C1 segment of cervical spinal cord (tissue), 14 donors: ENCODE measurements at regions not wholly inside any gene's neighbourhood (a gene's known extent, or its start where the extent isn't known, plus 50 kb on each side); places are given as distances from the start of the nearest gene placed in this dataset.

Experiments used
- DNase-seq, 14 donors: peaks; one replicate each; lab custom pipeline; 2025; lab: John Stamatoyannopoulos, UW

DNA sequence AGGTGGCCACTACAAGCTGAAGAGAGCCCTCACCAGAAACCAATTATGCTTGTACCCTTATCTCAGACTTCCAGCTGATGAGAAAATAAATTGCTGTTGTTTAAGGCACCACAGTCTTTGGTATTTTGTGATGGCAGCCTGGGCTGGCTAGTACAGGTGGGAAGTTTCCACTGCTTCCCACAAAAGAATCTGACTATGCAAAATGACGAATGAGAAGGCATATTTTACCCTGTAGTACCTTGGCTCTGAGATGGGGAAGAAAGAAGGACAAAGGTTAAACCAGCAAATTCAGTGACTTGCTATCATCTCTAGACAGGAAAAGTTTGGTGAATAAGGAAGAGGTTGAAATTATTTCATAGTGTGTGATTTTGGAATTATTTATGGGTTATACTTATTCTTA lies 112.8 kb upstream of the ELL2 start:
- no peak for DNase-seq

DNA sequence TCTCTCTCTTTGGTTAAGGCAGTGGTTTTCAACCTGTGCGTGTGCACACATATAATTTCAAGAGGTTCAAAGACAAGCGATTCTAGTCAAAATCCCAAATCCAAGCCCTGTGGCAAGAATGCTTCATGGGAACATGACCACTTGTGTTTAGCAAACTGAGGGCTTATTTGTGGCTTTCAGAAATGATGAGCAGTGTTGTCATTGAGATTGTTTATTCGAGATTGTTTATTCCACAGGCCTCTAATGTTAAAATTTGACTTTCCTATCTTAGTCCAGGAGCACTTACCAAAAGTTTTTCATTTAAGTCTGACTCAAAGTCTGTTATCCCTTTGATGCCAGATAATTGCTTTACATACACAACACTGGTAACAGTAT lies 111.1 kb upstream of the ELL2 start:
- no peak for DNase-seq

DNA sequence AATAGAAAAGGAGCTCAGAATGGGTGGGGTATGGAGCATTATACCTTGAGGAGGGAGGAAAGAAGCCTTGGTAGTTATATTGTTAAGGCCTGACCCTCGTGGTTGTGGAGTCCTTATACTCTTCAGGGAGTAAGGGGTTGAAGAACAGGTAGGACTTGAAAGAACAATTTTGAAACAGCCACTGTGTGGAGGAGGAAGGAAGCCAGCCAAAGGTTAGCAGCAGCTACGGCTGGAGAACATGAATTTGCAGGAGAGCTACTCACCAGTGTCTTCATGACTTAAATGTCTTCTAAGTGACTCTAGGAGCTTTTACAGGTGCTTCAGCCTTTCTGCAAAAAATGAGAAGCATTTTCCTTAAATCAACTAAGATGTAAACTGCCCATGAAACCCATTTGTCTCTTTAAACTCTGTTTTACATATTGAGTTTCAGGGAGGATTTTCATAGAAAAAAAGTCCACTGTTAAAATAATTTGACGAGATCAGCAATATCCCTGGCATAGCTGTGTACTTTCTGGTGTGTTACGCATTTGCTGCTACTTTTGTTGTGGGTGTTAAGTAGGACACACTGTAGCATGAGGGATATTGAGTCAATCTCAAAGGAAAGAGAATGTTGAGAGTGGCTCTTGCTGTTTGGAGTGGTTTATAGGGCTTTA lies 110.6 kb upstream of the ELL2 start:
- DNase-seq = no peak

DNA sequence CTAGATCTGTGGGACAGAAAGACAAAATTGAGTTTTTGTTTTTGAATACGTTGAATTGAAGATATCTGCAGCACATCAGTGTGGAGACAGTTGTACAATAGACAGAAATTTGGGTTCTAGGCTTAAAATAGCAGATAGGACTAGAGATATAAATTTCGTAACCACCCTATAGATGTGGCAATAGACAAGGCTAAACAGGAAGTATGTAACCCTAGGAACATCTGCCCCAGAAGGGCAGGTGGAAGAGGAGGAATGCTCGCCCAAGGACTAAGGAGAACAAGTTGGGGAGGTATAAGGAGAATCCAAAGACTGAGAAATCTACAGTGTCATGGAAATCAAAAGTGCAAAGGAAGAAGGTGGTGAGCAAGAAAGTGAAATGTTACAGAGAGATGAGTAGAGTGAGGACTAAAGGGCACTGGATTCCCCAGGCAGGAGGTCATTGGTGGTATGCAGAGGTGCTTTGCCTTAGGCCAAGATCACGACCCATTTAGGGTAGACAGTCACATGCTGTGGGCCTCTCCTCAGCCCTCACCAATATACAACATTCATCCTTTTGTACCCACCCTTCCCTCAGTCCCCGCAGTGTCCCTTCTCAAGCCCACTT lies 109.1 kb upstream of the ELL2 start:
- no peak for DNase-seq

DNA sequence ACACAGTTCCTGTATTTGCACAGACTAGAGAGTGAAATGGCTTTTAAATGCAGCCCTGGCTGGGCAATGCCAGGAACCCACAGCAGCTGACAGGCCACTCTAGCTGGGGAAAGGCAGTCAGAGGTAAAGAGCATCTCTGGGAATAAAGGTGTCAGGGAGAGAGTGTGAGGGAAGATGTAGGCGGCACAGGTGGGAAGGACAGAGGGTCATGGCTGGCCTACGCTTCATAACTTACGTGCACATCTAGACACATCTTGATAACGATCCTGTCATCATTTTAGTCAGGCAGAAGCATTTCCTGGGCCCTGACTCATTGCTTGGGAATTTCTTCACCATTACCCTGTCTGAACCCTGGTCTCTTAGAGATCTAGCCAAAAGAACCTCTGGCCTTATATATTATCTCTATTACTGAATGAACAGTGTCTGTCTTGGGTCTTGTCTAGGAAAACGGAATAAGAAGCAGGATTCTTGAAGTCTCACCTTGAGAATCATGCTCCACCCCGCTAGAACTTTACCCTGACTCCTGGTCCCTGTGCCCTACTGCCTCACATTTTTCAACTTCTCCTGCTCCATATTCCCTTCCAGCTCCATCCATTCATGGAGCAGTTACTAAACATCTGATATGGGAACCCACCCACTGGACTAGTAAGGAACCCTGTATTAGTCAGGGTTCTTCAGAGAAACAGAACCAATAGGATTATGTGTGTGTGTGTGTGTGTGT lies 106.4 kb upstream of the ELL2 start:
- no peak for DNase-seq

DNA sequence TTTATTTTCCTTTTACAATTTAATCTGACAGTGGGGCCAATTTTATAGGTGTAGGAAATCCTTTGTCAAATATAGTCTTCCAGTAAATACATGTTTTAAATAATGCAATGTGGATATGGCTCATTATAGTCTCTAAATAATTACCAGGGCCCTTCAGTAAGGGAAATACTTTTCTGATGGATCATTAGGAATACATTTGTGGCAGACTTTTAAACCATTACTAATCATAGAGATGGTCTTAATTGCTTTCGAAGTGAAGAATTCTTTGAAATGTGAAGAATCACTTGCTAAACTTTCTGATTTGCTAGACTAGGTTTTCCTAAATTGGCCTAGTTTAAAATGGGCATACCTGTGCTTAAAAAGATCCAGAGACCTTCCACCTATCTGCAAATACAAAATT lies 105.6 kb upstream of the ELL2 start:
- no peak for DNase-seq

DNA sequence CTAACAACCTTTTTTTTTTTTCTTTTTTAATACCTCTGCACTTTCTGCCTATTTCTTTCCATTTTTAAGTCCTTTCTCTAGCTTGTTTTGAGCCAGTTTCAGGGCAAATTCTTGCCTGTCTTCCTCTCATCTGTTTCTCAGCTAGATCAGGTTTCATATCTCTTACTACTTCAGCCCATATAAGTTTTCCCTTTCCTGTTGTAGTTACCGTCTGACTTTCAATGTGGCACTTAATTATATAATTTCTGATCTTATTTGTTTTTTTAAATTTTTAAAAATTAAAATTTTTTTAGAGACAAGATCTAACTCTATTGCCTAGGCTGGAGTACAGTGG lies 104.7 kb upstream of the ELL2 start:
- DNase-seq = no peak

DNA sequence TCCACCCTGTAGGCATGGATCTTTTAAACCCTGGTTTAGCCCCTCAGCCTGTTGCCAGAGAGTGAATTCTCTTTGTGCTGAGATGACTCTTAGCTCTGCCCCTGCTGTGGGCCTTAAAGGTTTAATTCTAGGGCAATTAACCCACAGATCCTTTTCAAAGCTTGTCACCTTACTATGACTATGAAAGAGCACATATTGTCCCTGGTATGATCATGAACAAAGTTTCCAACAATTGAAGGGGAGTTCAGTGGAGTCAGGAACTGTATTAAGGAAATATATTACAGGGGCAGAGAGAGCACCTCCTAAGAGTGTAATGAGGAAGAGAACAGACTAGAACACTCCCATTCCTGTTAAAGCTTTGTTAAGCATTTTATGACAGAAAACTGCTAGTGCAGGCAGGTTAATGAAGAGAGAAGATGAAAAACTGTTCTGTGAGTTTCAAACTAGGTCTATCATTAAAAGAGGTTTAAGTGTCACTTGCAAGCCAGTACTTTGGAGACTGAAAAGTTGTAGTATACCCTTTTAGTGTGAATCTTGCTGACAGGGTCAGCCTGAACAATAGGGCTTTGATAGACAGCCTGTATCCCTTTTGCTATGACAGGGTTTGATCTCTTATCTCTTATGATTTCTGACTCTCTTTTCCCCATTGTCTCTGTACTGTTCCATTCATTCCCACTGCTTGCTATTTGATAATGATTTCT lies 104.2 kb upstream of the ELL2 start:
- no peak for DNase-seq

DNA sequence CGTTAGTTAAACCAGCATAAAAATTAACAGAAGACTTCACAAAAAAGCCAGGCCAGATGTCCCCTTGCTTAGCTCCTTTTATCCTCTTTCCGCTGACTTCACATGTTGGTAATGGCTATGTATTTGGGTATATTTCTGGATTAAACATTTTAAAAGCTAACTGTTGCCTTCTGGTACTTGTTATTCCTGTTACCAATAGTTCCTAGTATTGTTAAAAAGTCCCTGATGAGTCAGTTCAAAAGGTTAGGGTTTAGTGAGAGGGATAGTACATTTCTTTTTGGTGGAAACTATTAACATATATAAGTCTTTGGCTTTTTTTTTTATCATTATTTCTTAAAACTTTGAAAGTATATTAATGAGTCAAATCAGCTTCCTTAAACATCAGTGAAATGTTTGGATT lies 103.2 kb upstream of the ELL2 start:
- DNase-seq = no peak

DNA sequence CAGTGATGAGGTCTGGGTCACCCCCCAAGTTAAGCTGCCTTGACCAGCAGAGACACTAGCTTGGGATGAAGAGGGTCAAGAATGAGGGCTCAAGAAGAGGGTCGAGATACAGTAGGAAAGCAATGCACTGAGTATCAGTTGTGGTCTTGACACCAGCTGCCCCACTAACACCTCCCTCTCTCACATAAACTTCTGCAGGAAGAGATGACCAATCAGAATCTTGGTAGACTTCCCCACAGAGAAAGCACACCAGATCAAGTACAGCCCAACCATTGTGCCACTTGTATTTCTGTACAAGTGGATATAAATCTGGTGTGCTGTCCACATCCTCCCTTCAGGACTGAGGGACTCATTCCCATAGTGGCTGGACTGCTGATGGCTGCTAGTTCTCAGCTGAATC lies 101.2 kb upstream of the ELL2 start:
- DNase-seq = no peak

DNA sequence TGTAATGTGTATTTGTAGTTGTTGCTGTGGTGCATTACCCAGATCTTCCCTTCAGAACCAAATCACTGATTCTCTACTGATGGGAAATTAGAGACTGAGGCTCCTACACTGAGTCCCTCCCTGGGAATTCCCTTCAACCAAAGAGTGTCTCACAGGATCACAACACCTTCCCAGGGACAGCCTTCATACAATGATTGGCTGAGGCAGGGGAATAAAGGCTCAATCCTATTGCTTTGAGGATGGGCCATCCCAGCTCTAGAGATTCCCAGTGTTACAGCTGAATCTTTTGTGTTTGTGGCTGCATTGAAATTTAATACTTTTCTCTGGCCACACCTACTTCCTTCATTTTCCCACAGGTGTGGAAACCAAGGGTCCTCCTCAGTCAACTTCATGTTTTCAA lies 96.4 kb upstream of the ELL2 start:
- DNase-seq = no peak

DNA sequence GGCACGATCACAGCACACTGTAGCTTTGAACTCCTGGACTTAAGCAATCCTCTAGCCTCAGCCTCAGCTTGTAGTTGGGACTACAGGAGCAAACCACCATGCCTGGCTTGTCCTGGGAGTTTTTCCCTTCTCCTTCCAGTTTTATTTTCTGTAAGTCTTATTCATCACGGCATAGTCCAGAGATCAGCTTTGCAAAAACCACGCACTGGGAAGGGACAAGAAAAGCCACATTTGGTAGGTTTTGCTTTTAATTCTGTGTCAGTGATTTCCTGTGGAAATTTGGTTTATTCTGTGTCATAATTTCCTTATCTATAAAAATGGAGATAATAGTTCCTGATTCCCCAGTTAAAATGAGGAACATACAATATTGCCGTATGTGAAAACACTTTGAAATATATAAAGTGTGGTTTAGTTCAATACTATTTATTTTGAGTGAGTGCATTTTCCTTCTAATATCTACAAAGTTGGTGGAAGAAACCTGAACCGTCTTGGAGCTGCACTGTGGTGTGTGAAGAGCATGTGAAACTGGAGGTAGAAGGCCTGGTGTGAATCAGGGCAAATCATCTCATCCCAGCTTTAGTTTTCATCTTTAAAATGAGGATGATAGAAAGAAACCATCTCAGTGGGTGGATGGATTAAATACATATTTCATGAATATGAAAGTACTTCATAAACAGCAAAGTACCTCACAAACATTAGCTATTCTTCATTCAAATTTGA lies 92.8 kb upstream of the ELL2 start:
- no peak for DNase-seq

DNA sequence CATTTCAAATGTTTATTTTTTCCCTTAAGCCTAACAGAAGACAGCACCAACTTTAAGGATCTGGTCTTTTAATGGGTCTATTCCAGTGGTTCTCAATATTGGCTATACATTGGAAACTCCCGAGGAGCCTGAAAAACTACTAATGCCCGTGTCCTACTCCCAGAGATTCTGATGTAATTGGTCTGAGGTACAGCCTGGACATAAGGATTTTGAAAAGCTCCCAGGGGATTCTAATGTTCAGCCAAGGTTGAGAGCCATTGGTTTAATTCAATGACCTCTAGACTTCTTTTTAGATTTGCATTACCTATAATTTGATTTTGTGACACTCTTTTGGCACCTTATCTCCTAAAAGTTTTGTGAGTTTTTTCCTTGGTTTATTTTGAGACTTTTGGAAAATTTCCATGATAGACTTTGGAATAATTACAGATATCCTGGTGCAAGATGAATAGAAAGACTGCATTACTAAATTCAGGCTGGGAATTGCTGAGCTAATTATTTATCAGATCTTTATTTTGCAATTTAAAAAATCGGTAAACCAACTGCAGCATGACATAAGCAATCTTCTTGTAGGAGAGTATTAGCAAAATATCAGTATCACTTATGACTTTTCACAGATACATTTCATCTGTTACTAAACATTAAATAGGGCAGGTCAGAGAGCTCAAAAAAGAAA lies 91.5 kb upstream of the ELL2 start:
- no peak for DNase-seq

DNA sequence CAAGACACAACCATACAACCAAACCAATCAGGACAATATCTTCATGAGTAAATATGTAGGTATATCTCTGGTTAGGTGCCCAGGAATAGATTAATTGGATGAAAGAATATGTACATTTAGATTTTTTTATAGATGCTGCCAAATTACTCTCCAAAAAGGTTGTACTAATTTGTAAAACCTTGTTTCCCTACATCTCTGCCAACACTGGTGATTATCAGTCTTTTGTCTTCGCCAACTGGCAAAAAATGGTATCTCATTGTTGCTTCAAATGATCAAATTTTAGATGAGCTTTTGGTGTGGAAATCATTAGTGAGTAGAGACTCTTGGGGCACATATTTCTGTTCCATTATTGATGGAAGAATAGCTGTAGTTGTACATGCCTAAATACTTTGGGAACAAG lies 90.7 kb upstream of the ELL2 start:
- DNase-seq = no peak

DNA sequence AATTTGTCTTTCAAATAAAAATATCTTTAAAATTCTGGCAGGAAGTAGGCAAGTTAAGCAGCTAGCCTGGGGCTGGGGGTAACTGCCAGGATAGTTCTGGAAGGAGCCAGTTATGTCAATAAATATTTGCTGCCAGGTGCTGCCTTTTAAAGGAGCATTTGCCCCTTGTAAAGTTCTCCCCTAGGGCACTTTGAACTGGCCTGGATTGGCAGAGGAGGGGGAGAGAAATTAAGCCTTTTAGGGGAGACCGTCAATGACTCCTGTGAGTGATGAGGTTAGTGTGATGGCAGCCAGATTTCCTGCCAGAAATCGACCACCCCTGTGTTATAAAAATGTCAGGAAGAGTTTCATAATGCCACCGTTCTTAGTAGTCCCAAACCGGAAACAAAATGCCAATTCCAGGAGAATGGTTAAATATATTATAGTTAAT lies 89.8 kb upstream of the ELL2 start:
- no peak for DNase-seq

DNA sequence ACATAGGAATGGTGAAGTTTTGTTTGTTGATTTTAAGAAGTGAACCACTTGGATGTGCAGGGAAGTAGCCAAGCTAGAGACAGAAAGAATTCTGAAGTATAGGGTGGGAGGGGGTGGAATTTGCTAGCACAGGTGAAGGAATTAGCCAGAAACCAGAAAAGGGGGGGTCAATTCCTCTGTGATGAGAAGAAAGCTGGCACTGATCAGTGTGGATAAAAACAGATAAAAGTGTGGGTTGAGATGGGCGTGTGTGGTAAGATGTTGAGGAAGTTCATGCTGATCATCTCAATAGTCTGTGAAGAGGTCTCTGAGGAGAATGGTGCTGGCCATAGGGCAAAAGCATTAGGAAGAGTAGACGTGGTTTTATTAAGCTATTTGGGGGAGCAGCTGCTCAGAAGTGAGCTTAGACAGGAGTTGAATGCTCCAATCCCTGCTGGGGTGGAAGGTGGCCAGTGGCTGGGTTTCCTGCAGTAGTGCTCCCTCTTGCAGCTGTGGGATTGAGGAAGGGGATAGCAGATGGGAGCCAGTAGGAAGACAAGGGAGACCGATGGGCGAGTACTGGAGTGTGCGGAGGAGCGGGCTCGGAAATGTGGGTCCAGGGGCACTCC lies 88.7 kb upstream of the ELL2 start:
- no peak for DNase-seq

DNA sequence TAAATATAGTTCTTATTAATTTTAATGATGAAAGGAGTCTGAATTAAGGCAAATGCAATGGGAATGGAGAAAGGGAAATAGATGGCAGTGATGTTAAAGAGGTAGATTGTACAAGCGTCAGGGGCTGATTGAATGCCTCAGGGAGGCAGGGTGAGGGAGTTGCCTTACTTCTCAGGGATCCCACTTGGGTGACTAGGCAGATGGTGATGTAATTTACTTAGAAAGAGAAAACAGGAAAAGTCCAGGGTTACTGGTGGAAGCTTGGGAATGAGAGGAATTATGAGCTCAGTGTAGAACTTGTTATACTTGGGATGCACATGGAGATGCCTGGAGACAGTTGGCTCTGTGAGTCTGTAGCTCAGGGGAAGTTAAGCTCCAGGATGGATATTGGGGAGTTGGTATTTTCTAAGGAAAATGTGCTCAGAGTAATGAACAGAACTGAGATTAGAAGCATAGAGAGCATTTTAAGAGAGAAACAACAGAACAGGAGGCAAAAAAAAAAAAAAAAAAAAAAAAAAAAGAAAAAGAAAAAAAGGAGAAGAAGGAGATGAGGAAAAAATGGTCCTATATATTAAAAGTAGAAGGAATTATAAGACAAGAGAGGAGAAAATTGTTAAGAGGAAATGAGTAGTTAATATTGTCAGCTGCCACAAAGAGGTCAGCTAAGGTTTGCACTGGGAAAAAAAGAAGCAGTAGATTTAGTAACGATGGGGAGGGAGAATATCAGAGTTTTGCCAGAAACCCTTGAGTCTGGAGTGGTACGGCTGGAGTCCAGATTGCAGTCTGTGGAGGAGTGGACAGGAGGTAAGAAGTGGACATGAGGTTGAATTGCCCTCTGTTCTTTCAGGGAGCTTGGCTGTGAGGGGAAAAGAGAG lies 88.0 kb upstream of the ELL2 start:
- no peak for DNase-seq

DNA sequence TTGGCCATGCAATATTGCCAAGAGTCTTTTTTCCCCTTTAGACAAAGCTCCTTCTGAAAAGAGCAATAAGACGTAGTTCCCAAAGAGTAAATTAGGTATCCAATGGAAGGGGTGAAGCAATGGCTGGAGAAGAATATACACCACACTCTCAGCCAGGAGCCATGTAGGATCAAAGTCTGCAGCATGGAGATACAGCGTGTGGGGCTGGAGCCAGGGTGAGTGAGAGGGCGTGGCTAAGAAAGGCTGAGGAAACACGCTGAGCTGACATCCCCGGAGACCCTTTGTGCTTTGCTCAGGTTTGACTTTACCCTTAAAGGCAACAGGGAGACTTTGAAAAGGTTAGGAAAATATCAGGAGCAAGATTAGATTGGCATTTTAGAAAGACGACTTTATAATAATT lies 87.1 kb upstream of the ELL2 start:
- DNase-seq = no peak

DNA sequence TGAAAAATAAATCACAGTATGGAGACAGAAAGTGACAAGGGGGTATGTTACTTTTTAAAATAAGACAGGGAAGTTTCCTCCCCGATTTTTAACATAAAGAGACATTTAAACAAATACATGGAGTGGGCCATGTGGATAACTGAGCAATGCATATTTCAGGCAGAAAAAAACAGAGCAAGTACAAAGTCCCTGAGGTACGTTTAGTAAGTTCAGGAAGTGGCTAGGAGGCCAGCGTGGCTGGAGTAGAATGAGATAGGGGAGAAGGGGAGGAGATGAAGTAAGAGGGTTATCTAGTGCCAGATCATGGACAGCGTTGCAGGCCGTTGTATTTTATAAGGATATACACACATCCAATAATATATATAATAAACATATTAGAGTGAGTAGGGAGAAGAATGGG lies 84.2 kb upstream of the ELL2 start:
- no peak for DNase-seq

DNA sequence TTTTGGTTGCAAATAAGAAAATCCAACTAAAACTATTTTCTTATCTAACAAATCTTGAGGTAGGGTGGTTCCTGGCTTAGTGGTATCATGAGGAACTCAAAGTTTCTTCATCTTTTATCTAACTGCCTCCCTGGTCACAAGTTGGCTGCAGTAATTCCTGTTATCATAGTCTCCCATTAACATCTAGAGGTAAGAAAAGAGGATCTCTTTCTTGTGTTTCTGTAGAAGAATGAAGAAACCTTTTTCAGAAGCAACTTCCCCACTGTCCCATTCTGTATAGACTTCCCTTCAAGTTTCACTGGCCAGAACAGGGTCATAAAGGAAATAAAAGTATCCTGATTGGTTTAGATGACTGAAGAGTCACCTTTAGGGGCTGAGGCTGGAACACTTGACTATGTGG lies 81.8 kb upstream of the ELL2 start:
- DNase-seq = no peak
